HG02763 (cell line): ENCODE measurements at regions not wholly inside any gene's neighbourhood (a gene's known extent, or its start where the extent isn't known, plus 50 kb on each side); places are given as distances from the start of the nearest gene placed in this dataset.
"Not testable (repeated sequence)": the region's sequence is repeated elsewhere in the genome, so short reads cannot be mapped to it uniquely, and the experiment has no call there.

ENCODE experiments used
- ATAC-seq: cut with Tn5 transposase; IDR thresholded peaks from one replicate; pipeline ENCODE4 v1.9.1; 2021; ENCODE audit warnings: mild to moderate bottlenecking, moderate library complexity; ENCODE audit not compliant: unreplicated experiment

- ATAC-seq = no peak
These were observed 120.8 kb upstream of the LGSN start for GRCh38 chr6:63440594-63440993.

DNA sequence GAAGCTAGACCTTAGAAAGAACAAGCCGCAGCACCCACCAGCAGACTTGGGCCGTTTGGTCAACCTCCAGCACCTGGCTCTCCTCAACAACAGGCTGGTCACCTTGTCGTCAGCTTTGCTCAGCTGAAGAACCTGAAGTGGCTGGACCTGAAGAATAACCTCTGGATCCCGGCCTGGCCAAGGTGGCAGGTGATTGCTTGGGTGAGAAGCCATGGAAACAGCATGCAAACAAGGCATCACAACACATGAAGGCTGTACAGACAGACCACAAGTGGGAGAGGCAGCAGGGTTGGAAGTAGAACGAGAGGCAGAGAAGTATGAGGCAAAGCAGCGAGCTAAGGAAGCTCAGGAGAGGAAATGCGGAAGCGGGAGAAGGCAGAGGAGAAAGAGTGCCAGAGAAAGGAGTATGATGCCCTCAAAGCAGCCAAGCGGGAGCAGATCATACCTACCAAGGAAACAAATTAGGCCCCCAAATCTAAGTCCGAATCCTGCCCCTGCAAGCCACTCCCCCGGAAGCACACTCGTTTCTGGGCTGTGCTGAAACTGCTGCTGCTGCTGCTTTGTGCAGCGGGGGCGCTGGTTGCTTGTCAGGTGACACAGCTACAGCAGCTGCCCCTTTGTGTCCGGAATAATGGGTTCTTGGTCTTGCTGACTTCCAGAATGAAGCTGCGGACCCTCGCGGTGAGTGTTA, 121.6 kb upstream of the LGSN start:
- ATAC-seq = no peak

DNA sequence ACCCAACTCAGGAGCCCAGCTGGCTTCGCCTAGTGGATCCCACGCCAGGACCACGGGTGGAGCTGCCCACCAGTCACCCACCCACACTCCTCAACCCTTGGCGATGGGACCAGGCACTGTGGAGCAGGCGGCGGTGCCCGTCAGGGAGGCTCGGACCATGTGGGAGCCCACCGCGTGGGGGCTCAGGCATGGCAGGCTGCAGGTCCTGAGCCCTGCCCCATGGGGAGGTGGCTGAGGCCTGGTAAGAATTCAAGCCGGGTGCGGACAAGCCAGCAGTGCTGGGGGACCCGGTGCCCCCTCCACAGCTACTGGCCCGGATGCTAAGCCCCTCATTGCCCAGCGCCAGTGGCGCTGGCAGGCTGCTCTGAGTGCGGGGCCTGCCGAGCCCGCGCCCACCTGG, 123.1 kb upstream of the LGSN start:
- ATAC-seq = no peak

GRCh38 chr6:63444768-63445167, 125.0 kb upstream of the LGSN start:
- no peak for ATAC-seq

DNA sequence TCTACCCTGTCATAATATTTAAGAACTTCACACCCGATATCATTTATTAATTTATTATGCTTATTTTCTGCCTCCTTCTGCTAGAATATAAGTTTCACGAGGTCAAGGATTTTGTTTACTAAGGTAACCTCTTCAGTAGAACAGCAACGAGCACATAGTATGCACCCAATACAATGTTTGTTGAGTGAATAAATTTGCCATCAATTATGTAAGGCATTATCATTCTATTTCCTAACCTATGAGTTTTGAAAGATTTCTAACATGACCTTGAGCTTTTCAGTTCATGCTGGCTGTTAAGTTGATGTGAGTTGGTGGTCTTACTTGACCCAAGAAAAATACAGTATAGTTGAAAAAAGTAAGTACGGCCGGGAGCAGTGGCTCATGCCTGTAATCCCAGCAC, 125.9 kb upstream of the LOC128125822 start:
- ATAC-seq = no peak

DNA sequence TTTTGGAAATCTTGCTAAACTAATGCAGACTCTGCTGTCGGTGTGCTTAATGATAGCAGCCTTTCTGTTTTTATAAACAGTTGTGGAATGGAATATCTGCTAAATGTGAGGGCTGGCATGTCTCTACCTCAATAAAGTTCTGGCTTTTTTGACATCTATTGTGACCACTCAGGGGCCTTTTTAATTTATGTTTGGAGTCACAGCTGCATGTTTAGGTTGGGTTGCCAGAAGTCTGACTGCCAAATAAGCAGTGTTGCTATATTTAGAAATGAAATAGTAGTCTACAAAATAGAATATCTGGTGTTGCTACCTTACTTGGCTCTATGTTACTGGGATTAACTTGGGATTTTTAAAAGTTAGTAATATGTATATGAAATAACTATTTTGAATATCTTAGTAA, 125.1 kb upstream of the LOC128125822 start:
- ATAC-seq = no peak

GRCh38 chr6:63448229-63448628, 124.1 kb upstream of the LOC128125822 start:
- ATAC-seq = no peak

DNA sequence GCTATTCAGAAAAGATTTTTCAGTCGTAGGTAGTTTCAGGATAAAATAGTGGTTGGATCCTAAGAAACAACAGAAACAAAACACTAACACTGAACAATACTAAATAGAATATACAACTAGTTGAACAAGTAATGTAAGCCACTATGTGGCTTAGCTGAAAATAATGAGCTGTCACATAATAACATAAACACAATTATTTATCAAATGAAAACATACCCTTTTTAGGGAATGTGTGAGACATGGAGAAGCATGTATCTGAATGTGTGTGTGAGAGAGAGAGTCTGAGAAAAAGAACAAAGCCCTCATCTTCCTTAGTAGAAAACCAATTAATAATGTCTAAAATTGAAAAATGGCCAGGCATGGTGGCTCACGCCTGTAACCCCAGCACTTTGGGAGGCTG, 122.6 kb upstream of the LOC128125822 start:
- ATAC-seq = no peak

GRCh38 chr6:63451238-63451637, 121.0 kb upstream of the LOC128125822 start:
- ATAC-seq = no peak

DNA sequence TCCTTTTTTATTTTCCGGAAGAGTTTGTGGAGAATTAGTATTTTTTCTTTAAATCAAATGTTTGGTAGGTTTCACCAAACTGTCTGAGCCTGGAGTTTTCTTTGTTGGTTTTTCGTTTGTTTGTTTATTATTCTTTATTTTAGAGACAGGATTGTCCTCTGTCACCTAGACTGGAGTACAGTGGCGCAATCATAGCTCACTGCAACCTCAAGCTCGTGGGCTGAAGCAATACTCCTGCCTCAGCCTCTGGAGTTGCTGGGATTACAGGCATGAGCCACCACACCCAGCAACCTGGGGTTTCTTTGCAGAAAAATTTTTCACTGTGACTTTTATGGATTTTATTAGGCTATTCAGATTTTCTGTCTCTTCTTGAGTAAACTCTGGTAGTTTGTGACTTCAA, 120.2 kb upstream of the LOC128125822 start:
- no peak for ATAC-seq

DNA sequence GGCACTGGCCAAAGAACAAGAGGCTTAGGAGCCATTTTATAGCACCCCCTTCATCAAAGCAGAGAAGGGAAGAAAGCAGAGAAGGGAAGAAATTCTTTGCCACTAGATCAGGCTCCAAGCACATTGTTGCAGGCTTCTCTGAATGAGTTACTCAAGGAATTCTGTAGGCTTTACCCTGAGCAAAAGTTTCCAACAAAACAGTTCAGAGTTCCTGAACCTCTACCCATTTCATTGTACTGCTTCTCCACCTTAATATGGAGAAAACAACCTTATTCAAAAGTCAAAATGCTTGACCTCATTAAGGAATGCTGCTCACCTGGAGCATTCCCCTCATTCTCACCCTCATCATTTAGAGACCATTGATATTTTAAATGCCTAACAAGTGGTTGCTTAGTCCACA, 115.5 kb upstream of the LOC128125822 start:
- no peak for ATAC-seq

DNA sequence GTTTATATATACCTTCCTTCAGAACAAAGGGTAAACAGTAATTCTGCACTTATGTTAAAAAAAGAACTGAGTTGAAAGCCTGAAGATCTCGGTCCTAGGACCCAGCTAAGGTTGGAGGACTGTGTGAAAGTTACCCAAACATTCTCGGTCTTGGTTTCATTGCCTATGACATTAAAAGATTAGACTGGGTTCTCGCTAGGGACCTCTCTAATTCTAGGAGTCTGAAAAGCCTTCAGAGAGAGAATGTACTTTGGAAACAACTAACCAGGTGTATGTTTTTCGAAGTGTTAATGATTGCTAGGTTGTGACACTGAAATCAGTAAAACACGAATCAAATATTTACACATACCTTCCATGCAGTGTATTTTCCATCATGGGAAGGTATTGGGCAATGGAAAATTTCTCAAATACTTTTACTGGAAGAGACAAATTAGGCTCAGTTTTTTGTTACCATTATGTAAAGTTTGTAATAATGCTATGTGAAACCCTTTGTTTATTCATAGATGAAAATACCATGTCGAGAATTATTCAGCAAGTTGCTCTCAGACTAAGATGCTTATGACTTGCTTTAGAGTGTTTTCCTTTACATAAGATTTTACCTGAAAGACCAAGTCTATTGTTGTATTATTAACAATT, 113.7 kb upstream of the LOC128125822 start:
- peak; percentile 85 for ATAC-seq

GRCh38 chr6:63459814-63460213, 112.5 kb upstream of the LOC128125822 start:
- ATAC-seq = no peak

- ATAC-seq = no peak
These were observed 111.3 kb upstream of the LOC128125822 start for GRCh38 chr6:63460971-63461370.

DNA sequence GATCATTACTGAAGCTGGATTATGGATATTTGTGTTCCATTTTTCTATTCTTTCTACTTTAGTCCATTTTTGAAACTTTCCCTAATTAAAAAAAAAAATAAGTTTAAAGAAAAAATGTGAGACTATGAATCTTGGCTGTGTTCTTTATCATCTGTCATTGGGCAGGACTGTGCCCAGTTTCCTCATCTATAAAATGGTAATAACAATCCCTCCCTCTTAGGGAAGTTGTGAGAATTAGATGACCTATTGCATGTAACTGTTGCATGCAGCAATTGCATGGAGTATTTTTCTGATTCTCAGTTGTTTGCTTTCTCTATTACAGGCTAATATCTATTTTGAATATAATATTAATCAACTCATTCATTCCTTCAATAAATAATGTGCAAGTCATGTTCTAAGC, 108.2 kb upstream of the LOC128125822 start:
- no peak for ATAC-seq

DNA sequence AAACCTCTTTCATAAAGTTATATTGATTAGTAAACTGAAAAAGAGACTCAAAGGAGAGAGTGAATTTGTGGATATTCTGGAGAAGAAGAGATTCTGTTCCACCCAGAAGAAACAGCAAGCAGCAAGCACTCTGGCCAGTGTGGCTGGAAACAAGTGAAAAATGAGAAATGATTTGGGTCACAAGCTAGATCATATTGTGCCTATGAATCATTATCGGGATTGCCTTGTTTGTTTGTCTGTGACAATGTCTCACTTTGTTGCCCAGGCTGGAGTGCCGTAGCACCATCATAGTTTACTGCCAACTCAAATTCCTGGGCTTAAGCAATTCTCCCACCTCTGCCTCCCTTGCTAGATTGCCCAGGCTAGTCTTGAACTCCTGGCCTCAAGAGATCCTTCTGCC, 106.5 kb upstream of the LOC128125822 start:
- ATAC-seq = no peak

GRCh38 chr6:63466242-63466733, 106.0 kb upstream of the LOC128125822 start:
- no peak for ATAC-seq

DNA sequence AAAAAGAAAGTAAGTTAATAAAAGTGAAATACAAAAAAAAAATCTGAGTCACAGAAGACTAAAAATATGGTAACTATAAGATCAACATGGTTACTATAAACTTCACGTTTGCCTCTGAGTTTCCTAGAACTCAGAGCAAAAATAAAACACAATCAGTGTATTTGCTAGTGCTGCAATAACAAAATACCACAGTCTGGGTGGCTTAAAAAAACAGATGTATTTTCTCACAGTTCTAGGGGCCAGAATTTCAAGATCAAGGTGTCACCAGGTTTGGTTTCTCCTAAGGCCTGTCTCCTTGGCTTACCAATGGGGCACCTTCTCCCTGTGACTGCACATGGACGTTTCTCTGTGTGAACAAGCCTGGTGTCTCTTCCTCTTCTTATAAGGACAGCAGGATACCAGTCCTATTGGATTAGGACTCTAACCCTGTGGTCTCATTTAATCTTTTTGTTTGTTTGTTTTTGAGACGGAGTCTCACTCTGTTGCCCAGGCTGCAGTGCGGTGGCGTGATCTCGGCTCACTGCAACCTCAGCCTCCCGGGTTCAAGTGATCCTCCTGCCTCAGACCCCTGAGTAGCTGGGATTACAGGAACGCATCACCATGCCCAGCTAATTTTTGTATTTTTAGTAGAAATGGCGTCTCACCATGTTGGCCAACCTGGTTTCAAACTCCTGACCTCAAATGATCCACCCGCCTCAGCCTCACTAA, 104.9 kb upstream of the LOC128125822 start:
- no peak for ATAC-seq

DNA sequence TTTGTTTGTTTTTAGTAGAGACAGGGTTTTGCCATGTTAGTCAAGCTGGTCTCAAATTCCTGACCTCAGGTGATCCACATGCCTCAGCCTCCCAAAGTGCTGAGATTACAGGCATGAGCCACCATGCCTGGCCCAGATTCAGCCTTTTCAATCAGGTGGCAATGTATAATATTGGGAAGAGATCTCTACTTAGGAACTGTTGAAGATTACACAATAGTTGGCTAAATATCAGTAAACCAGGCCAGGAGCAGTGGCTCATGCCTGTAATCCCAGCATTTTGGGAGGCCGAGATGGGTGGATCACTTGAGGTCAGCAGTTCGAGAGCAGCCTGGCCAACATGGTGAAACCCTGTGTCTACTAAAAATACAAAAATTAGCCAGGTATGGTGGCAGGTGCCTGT, 101.1 kb upstream of the LOC128125822 start:
- not testable (repeated sequence) for ATAC-seq

DNA sequence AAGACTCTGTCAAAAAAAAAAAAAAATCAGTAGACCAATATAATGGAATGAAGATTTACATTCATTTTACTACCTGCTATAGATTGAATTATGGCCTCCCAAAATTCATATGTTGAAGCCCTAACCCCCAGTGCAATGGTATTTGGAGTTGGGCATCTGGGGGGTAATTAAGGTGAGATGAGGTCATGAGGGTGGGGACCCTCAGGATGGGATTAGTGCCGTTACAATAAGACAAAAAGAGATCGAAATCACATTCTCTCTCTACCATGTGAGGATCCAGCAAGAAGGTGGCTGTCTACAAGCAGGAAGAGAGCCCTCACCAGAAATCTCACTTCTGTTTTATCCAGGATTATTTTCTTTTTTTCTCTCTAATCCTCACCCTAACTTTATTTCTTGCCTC, 100.6 kb upstream of the LOC128125822 start:
- no peak for ATAC-seq

GRCh38 chr6:63475707-63476106, 96.6 kb upstream of the LOC128125822 start:
- no peak for ATAC-seq

DNA sequence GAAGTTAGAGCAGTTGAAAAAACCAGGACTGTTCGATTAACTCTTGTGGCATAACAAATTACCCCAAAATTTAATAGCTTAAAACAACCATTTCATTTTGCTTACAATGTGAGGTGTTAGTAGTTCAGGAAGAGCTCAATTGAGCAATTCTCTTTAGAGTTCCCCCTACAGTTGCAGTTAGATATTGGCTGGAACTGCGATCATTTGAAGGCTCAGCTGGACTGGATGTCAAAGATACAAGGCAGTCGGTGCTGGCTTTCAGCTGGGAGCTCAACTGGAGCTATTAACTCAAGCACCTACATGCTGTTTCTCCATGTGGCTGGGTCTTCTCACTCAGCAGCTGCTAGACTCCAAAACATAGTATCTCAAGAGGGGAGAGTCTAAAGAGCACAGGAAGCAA, 96.0 kb upstream of the LOC128125822 start:
- no peak for ATAC-seq
